ENCODE measurements at regions not wholly inside any gene's neighbourhood (a gene's known extent, or its start where the extent isn't known, plus 50 kb on each side); places are given as distances from the start of the nearest gene placed in this dataset.

GRCh38 chr18:5619376-5619775, 75.6 kb upstream of the EPB41L3 start:
- no peaks in the 10 kb centered on the region for H4K20me1 ChIP-seq (ENCODE audit: control insufficient read depth, extremely low read depth, insufficient read depth, low read length)

DNA sequence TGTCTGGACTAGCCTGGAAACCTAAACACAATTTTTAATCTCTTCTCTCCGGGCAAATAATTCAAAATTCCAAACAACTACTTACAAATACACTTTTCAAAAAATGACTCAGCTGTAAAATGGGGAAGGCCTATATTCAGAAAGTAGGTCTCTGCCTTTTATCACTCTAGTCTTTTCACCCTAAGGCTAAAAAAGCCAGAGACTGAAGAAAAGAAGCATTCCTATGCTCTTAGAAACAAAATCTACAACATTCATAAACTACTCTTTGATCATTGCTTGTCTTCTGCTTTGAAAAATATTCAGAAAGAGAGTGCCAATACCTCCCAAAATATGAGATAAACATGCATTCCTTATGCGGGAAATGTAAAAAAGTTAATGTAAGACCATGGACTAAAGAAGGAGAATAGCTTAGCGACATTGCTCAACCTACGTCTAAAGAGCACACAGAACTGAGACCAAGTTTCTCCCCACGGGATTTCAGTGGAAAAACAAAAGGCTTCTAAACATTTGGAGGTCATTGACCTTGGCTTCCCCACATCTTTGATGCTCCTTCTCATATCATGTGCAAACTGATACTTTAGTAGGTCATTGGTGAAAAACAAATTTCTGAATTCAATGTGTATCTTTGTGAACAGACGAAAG, 74.4 kb upstream of the EPB41L3 start:
- no peaks in the 10 kb centered on the region for H4K20me1 ChIP-seq (ENCODE audit: control insufficient read depth, extremely low read depth, insufficient read depth, low read length)
- no peaks in the 10 kb centered on the region for H3K9me3 ChIP-seq (ENCODE audit: control insufficient read depth, low read depth, low read length)
- no peak overlapping the region for H3K9ac ChIP-seq (ENCODE audit: control insufficient read depth, extremely low read depth, insufficient read depth, low read length)
- FAIRE-seq = no peak
- H2AFZ ChIP-seq (ENCODE audit: control insufficient read depth, low read length) = no peak overlapping the region
- H3K9me1 ChIP-seq (ENCODE audit: control insufficient read depth, extremely low read depth, insufficient read depth, low read length) = no peaks in the 10 kb centered on the region
- no peak overlapping the region for H3K4me3 ChIP-seq (ENCODE audit: control insufficient read depth in 2 of 3, extremely low read depth in 1 of 3, insufficient read depth in 2 of 3, low read depth in 1 of 3, low read length in 3 of 3)
- H3K4me1 ChIP-seq (ENCODE audit: control insufficient read depth, extremely low read depth, insufficient read depth, low read length) = peaks cover 7% of the 10 kb centered on the region
- H3K27ac ChIP-seq (ENCODE audit: control insufficient read depth, insufficient read depth, low read length) = no peak overlapping the region
- no peak for DNase-seq (ENCODE audit: low read depth, low spot score)
- H3K27me3 ChIP-seq (ENCODE audit: control insufficient read depth, extremely low read depth, insufficient read depth, low read length) = no peaks in the 10 kb centered on the region
- no peak overlapping the region for H3K4me2 ChIP-seq (ENCODE audit: control insufficient read depth, extremely low read depth, insufficient read depth, low read depth, low read length)
- TF ChIP-seq EZH2 (IDR thresholded peaks at IDR 0.05; ENCODE audit: low read length) = no peak
- TF ChIP-seq, protein P1, sequence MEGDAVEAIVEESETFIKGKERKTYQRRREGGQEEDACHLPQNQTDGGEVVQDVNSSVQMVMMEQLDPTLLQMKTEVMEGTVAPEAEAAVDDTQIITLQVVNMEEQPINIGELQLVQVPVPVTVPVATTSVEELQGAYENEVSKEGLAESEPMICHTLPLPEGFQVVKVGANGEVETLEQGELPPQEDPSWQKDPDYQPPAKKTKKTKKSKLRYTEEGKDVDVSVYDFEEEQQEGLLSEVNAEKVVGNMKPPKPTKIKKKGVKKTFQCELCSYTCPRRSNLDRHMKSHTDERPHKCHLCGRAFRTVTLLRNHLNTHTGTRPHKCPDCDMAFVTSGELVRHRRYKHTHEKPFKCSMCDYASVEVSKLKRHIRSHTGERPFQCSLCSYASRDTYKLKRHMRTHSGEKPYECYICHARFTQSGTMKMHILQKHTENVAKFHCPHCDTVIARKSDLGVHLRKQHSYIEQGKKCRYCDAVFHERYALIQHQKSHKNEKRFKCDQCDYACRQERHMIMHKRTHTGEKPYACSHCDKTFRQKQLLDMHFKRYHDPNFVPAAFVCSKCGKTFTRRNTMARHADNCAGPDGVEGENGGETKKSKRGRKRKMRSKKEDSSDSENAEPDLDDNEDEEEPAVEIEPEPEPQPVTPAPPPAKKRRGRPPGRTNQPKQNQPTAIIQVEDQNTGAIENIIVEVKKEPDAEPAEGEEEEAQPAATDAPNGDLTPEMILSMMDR (optimal IDR thresholded peaks at IDR 0.05 in 1 of 3, IDR thresholded peaks at IDR 0.05 in 1 of 3, conservative IDR thresholded peaks at IDR 0.05 in 1 of 3; ENCODE audit: extremely low read depth in 1 of 3, insufficient read depth in 2 of 3, low read length in 3 of 3) = no peak
- H3K36me3 ChIP-seq (ENCODE audit: control insufficient read depth in 2 of 2, extremely low read depth in 1 of 2, insufficient read depth in 2 of 2, low read length in 2 of 2) = no peaks in the 10 kb centered on the region
- H3K79me2 ChIP-seq (ENCODE audit: control insufficient read depth, insufficient read depth, low read length) = no peaks in the 10 kb centered on the region
- dilution Hi-C loops (cut with MboI; ENCODE audit: extremely low pct_ligation_motif_present, low sequenced_read_pairs) = no loop called here

More at GRCh38 chr18:5619376-5619775, 75.6 kb upstream of the EPB41L3 start:
- no peaks in the 10 kb centered on the region for H3K9me1 ChIP-seq (ENCODE audit: control insufficient read depth, extremely low read depth, insufficient read depth, low read length)
- H3K27ac ChIP-seq (ENCODE audit: control insufficient read depth, insufficient read depth, low read length) = no peak overlapping the region
- no peak overlapping the region for H2AFZ ChIP-seq (ENCODE audit: control insufficient read depth, low read length)
- peaks cover 7% of the 10 kb centered on the region for H3K4me1 ChIP-seq (ENCODE audit: control insufficient read depth, extremely low read depth, insufficient read depth, low read length)
- no peak overlapping the region for H3K4me3 ChIP-seq (ENCODE audit: control insufficient read depth in 2 of 3, extremely low read depth in 1 of 3, insufficient read depth in 2 of 3, low read depth in 1 of 3, low read length in 3 of 3)
- dilution Hi-C loops (cut with MboI; ENCODE audit: extremely low pct_ligation_motif_present, low sequenced_read_pairs) = no loop called here
- H3K9ac ChIP-seq (ENCODE audit: control insufficient read depth, extremely low read depth, insufficient read depth, low read length) = no peak overlapping the region
- H3K27me3 ChIP-seq (ENCODE audit: control insufficient read depth, extremely low read depth, insufficient read depth, low read length) = no peaks in the 10 kb centered on the region
- no peaks in the 10 kb centered on the region for H3K9me3 ChIP-seq (ENCODE audit: control insufficient read depth, low read depth, low read length)
- no peak overlapping the region for H3K4me2 ChIP-seq (ENCODE audit: control insufficient read depth, extremely low read depth, insufficient read depth, low read depth, low read length)
- no peaks in the 10 kb centered on the region for H3K36me3 ChIP-seq (ENCODE audit: control insufficient read depth in 2 of 2, extremely low read depth in 1 of 2, insufficient read depth in 2 of 2, low read length in 2 of 2)
- no peak for DNase-seq (ENCODE audit: low read depth, low spot score)
- TF ChIP-seq EZH2 (IDR thresholded peaks at IDR 0.05; ENCODE audit: low read length) = no peak
- TF ChIP-seq, protein P1 (optimal IDR thresholded peaks at IDR 0.05 in 1 of 3, IDR thresholded peaks at IDR 0.05 in 1 of 3, conservative IDR thresholded peaks at IDR 0.05 in 1 of 3; ENCODE audit: extremely low read depth in 1 of 3, insufficient read depth in 2 of 3, low read length in 3 of 3) = no peak
- no peak for FAIRE-seq
- no peaks in the 10 kb centered on the region for H3K79me2 ChIP-seq (ENCODE audit: control insufficient read depth, insufficient read depth, low read length)

Measured in keratinocyte (primary cell).